SKM-1 treated with dmso at 0.1 percent for 144 hours (cell line): ENCODE measurements at regions not wholly inside any gene's neighbourhood (a gene's known extent, or its start where the extent isn't known, plus 50 kb on each side); places are given as distances from the start of the nearest gene placed in this dataset.
A peak's percentile ranks its signal among the peaks of the same experiment; 100 is the strongest.

Source experiments
- DNase-seq: peaks from one replicate; lab custom pipeline; 2025; ENCODE audit not compliant: unreplicated experiment; lab: John Stamatoyannopoulos, UW

DNA sequence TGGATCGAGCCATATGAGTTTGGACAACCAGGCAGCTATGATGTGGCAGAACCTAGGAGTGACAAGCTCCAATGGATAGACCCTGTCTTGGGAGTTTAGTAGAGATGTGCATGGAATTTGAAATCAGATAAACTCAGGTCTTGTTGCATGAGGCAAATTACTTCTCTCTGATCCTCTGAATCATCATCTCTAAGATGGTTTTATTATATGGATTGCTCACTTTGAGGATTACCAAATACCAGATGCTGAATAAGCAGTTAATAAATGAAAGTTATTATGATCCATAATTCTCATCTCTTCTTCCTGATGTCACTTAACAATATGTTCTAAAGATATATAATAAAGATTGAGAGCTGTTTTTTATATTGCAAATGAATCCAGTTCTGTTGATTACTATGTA lies 622.2 kb downstream of the NTRK3 start:
- DNase-seq = no peak

DNA sequence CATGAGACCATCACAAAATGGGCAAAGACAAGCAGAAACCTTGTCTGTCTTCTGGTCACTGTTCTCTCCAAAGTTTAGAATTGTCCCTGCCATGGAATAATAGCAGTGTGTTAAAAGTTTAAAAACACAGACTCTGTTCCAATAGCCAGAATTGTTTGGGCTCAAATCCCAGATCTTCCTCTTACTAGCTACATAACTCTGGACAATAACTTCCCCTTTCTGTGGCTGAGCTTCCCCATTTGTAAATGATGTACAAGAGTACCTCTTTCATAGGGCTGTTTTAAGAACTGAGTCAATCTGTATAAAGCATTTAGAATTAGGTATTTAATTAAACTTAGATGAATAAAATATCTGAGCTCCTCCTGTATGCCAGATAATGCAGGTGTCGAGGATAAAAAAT lies 623.0 kb downstream of the NTRK3 start:
- peak; percentile 96 for DNase-seq

DNA sequence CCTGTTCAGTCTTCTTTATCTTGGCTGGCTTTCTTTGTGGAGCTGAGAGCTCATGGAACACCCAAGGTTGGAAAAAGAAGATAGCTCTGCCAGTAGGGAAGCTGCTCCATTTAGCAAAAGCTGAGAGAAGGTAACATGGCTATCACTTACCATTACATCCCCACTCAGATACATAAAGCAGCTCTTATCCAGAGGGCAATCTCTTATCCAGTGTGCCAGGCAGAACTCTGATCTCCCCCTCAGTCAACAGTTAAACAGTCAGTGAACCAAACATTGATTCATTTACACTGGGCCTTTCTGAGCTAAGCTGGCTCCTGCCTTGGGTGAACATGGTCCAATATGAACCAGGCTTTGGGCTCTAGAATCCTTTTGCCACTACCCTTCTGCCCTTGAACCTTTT lies 624.2 kb downstream of the NTRK3 start:
- DNase-seq = no peak

DNA sequence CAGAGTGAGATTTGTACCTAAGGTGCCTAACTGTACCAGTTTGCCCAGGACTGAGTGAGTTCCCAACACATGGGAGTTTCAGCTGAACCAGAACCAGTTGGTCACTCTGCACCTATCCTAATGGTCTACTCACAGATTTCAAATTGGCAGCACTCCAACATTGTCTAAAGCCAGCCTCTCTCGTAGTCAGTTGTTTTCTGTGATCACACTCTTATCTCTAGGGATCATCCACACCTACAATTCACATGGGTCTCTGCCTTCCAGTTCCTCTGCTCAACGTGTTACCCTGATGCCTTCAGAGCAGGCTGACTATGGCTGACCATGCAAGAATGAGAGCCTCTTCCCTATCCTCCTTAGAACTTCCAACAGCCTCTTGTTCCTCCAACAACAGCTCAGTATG lies 624.8 kb downstream of the NTRK3 start:
- DNase-seq = no peak

DNA sequence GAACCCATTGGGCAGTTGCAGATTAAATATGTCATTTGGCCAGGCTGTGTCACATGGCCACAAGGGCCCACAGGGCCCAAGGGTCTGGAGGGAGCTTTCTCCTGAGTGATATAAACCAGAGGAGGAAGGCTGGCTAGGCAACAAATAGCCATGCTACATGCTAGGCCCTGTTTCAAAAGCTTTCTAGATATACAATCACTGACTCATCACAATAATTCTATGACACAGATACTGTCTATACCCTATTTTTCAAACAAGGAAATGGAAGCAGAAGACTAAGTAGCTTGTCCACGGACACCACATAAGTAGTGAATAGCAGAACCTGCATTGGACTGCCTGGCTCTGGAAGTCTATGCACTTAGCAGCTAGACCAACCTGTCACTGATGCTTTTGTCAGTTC lies 625.4 kb downstream of the NTRK3 start:
- DNase-seq = no peak

DNA sequence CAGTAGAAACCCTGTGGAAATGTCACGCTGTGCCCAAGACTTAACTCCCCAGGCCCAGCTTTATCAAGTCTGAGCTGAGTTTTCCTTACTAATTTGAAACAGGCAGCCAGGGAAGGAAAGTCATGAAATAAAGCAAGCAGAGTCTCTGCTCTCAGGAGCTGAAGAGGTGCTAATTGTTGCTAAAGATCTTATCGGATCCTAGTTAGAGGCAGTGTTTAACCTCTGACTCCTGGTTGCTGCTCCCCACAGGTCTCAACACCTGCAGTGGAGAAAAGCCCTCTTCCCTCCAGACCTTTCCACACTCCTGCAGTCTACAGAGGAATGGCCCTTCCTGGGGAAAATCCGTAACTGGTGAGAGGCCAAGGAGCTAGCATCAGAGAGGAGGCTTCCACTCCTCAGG lies 628.2 kb downstream of the NTRK3 start:
- no peak for DNase-seq

DNA sequence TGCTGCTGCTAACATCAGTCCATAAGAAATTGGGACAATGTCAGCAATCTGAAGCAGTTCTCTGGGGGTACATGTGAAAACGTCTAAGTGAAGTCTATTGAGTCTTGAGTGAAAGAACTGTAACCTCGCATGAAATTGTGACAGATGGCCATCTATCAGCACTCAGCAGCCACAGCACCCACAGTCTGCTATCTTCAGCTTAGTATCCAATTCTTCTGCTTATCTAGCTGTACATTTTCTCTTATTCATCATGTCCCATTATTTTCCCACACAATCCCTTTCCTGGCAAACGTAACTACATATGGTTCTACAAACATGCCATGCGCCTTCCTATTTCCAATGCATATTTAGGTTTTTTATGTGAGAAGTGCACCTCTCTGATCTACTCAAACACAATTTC lies 629.7 kb downstream of the NTRK3 start:
- no peak for DNase-seq

DNA sequence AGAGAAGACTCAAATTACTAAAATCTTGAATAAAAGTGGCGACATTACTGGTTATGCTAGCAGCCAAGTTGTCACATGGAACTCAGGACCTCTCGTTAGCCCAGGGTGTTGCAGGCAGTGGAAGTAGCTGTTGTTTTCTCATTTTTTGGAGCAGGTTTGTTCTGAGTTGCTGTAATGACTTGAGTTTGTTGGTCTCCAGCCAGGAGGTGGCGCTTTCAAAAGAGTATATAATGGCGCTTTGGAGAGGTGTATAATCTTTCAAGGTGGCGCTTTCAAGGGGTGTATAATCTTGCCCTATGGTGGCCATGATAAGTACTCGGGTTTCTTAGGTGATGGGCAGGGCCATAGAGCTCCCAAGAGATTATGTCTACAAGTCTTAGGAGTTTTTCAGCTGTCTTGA lies 632.7 kb downstream of the NTRK3 start:
- no peak for DNase-seq

DNA sequence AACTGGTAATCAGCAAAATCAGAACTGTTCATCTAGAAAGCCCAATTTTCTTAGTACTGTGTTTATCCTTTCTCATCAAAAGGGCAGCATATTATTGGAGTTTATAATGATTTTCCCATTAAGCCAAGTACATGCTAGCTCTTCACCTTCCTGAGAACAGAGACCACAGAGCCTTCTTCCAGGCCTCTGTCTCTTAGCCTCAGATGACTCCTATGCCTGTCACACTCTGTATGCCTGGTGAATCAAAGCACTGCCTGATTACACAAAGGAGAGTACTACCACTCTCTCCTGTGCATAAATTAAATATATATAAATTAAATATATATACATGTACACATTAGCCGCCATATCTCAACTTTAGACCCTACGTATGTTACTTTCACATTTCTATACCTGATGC lies 636.1 kb downstream of the NTRK3 start:
- DNase-seq = no peak

DNA sequence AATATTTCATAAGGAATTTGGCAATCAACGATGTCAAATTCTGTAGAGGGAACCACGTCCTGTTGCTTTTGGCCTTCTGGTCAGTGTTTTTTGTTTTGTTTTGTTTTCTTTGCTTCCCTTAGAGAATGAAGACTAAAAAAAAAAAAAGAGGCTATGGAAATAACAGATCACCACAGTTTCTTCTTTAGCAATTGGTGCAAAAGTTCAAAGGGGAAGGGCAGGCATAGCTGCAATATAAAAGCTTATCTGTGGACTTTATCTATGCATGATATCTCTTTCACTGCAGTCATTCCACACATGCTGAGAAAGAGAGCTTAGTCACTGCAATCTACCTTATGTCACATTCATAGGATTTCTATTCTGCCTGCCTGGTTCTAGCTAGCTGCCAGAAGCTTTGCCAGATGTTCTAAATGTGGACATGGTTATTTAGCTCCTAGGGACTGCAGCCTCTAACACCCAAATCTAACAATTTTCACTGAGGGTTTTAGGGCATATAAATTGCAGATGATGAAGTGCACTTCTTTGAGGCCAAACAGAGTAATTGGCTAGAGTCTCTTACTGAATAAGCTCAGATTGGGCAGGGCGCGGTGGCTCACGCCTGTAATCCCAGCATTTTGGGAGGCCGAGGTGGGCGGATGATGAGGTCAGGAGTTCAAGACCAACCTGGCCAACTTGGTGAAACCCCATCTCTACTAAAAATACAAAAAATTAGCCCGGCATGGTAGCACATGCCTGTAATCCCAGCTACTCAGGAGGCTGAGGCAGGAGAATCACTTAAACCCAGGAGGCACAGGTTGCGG lies 637.2 kb downstream of the NTRK3 start:
- DNase-seq = no peak

DNA sequence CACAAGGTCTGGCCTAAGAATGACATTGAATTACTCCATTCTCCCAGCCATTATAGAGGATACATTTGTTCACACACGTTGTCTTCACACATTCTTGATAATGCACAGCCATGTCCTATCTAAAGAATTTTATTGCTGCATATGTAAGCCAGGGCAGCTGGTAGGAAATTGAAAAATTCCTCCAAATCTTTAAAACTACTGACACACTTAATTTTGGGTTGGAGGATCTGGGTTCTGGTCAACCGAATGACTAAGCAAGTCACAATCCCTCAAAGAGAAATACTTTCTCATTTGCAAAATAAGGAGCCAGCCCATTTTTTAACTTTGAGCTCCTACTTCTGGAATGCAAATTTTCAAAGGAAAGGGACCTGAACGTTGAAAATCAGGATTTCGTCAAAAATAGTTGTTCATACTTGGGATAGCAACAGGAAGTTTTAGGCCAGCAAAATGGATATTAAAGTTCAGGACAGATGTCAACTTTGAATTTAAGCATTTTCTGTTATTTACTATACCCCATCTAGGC lies 638.3 kb downstream of the NTRK3 start:
- no peak for DNase-seq

DNA sequence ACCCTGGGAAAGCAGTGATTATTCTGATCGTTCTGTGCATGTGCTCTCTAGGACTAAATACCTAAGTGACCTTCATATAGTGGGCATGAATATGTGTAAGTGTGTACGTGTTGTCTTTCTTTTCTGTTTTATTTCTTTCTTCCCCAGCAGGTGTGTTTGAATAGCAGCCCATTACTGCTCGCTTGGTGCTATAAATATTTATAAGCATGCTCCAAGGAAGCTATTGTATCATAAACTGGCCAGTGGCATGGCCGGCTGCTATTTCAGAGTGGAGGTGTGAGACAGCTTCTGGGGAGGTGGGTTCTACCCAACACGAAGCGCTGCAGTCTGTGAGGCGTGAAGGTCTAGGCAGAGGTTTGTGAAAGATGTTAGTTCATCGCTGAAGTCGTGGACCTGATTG lies 641.8 kb downstream of the NTRK3 start:
- no peak for DNase-seq

DNA sequence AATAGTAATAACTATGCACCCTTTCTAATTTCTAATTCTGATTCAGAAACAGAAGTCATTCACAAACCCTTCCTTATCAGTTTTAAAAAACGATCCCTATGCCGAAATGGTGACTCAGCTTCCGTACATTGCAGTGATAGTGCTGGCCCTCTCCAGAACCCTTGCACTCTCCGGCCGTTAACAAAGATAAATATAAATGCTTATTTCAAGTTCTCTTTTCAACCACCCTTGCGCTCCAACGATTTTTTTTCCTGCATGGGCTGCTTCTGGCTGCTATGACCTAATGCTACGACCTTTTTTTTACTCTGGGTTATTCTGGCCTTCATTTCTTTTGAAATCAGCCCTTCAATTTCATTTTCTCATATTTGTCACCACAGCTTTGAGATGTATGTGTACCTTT lies 646.2 kb downstream of the NTRK3 start:
- no peak for DNase-seq

DNA sequence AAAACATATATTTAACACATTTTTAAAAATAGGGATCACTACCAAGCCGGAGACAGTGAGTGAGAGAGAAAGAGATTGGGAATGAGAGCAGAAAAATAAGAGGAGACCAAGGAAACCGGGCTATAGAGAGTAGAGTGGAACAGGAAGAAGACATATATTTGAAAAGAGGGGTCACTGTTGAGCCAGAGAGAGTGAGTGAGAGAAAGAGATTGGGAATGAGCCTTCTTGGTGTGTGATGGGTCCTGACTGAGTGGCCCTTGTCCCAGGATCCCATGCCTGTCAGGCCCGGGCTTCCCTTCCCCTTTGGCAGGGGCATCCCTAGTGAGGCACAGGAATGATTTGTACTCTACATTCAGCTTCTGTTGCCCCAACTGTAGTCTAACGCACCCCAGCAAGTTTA lies 646.6 kb downstream of the NTRK3 start:
- no peak for DNase-seq

DNA sequence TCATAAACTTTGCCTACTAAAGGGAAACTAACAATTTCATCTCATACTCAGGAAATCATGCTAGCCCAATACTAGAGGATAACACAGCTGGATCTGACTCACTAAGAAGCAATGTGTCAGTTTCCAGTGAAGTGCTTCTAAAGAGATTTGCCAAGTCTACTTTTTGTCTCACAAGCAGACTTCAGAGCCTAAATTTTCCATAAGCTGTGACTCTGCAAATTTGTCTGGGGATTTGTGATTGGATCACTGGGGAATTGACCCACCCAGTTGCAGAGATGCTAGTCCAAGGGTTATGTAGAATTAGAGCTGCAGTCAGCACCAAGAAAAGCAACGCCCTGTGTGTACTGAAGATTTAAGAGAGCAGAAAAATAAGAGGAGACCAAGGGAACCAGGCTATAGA lies 647.1 kb downstream of the NTRK3 start:
- no peak for DNase-seq

DNA sequence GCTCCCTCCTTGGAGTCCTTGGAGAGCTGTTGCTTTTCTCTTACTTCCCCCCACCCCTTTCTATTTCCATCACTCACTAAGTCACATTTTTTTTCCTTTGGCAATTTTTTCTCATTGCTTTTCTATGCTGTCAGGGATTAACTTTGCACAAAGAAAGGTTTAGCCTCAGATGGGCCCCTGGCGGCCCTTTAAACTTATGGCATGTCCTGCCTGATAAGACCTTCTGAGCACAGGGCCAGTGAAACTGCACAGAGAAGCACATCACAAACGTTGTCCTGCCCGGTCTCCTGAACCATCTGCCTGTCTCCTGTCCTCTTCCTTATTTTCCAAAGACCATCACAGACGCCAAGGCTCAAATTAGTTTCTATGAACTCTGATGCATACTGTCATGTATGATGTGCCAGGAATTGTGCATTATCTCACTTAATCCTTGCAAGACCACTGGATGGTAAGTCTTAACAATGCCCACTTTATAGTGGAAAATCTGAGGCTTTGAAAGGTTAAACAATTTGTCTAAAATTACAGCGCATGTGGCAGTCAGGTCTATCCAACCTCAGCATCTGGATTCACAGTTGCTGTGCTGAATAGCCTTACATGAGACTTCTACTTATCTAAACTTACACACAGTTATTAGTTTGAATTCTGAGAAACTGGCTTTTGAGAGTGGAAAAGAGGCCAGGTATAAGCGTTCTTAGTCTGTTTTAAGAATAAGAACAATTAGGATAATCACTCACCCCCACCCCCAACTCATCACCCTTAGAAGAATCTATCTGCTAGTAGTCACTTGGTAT lies 648.1 kb downstream of the NTRK3 start:
- no peak for DNase-seq

DNA sequence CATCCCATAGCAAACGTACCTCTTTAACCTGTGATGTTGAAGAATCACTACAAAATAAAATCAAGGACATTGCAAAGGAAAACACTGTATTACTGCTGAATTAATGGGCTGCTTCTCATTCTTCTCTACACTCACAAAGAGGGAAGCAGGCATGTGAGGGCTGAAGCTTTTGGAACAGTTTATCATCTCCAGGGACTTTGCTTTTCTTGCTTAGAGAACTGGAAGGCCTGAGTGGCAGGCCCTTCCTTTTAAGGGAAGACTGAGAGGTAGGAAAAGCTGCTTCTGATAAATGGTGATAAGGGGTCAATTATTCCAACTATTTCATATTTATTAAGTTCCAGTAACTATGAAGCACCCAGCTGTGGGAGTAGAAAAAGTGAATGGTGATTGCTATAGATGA lies 649.6 kb downstream of the NTRK3 start:
- no peak for DNase-seq

DNA sequence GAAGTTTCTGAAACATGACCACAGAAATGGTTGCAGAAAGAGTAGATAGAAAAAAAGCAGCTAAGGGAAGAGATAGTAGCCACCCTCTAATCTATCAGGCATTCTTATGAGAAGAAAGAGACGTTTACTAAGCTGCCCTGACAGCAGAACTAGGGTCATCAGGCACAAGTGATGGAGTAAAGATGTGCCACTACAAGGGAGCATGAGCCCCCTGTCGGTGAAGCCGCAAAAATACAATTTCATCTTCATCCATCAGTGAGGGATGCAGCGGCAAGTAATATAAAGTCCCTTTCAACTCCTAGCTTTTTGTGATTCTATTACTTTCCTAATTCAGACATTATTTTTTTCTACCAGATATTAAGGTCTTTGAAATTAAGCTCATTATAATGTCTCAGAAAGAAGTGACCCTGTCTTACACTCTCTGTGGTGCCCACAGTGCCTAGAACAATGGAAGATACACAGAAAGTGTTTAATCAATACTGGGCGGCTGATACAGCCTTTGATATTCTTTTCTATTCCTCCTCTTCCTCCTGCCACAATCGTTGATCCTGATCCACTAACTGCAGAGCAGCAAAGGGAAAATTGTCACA lies 651.6 kb downstream of the NTRK3 start:
- peak; percentile 44 for DNase-seq

DNA sequence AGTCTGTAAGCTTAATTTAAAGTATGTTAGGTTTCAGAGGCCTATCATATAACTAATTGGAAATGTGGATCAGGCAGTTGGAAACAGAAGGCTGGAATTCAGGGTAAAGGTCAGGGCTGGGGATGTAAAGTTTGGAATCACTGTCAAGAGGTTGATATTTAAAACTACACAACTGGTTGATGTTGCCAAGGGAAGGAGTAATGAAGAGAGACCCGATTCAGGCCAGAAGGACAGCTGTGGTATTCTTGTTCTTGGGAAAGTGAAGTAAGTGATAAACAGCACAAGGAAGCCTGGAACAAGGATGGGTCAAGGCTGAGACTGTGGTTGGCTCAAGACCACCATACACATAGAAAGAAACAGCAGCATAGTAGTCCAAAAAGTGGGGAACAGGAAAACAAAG lies 654.2 kb downstream of the NTRK3 start:
- no peak for DNase-seq

DNA sequence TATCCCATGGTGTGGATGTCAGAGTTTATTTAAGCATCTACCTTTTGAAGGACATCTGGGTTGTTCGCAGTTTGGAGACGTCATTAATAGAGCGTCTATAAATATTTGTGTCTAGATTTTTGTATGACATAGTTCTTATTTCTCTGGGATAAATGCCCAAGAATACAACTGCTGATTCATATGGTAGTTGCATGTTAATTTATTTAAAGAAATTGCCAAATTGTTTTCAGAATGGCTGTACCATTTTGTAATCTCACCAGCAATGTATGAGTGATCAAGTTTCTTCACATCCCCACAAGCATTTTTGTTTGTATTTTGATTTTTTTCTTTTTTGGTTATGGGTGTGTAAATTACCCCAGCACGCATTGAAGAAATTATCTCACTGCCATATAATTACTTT lies 656.9 kb downstream of the NTRK3 start:
- no peak for DNase-seq

DNA sequence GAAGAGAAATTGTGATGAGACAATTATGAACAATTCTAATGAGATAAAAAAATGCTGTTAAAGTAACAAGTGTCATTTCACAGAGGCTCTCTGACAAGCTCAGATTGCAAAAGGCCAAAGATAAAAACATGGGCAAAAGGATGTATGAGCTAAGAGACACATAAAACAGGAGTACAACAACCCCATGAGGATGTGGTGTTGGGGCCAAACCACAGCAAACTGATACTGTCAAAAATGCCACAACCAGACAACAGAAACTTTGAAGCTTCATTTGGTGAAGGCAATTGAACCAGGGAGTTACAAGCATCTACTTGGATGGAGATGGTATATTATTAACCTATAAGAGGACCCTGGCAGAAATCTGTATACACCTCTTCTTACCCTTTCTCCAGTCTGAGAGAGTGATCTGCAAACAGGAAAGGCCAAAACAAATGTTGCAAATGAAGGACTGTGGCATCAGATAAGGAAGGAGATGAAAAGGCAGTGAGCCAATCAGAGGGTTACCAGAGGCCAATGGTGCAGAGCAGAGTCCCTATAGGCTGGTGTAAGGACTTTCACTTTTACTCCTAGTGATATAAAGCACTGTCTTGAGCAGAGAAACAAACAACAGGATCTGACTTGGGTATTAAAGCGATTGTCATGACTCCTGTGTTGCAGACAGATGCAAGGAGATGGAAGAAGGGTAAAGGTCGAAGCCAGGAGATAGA lies 659.0 kb downstream of the NTRK3 start:
- DNase-seq = no peak
